ENCODE measurements at regions not wholly inside any gene's neighbourhood (a gene's known extent, or its start where the extent isn't known, plus 50 kb on each side); places are given as distances from the start of the nearest gene placed in this dataset.
A peak's percentile ranks its signal among the peaks of the same experiment; 100 is the strongest.

DNA sequence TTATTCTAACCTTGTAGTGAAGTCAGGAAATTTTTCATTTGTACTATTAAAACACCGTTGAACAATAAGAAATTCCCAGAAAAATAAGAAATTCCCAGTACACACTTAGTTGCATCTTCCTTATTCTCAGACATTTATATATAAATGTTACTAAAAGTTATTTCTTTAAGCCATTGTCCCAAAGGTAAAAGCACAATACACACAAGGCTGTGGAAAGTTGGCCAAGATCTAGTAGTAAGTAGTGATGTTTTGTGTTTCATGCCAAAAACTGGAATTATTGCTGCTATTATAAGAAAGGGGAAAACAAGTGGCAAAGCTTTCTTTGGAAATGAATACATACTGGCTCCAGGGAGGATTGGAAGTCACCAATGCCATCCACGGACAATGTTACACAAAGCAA is 802.5 kb upstream of the DPPA4 start:
- Histone ChIP-seq H3K27ac (ENCODE audit: low read depth in 1 of 3, low read length in 2 of 3) (no peak overlapping the region), H3K4me1 (ENCODE audit: control insufficient read depth in 3 of 3, insufficient read depth in 2 of 3, low read depth in 1 of 3, low read length in 2 of 3) (no peaks in the 10 kb centered on the region), H3K27me3 (ENCODE audit: control insufficient read depth in 3 of 3, insufficient read depth in 3 of 3, low read length in 3 of 3) (peaks cover 0 to 2% (median 0%) of the 10 kb centered on the region in 3 donors), H3K9me3 (ENCODE audit: control insufficient read depth in 2 of 2, insufficient read depth in 1 of 2, low read depth in 1 of 2, low read length in 1 of 2) (no peaks in the 10 kb centered on the region), H3K36me3 (ENCODE audit: control insufficient read depth in 3 of 3, insufficient read depth in 2 of 3, low read depth in 1 of 3, low read length in 3 of 3) (no peaks in the 10 kb centered on the region), H3K4me3 (ENCODE audit: low read depth in 1 of 3, low read length in 3 of 3) (no peak overlapping the region)
- FAIRE-seq = no peak
- WGBS, 3 donors = 74 to 90% (median 89%) methylated on average over 2 of the region's 2 CpGs
- DNase-seq = no peak

GRCh38 chr3:110149763-110150162 is 812.4 kb upstream of the DPPA4 start:
- no peak for DNase-seq
- no peak overlapping the region for H3K4me3 ChIP-seq (ENCODE audit: low read depth in 1 of 3, low read length in 3 of 3)
- no peak for FAIRE-seq
- H3K9me3 ChIP-seq (ENCODE audit: control insufficient read depth in 2 of 2, insufficient read depth in 1 of 2, low read depth in 1 of 2, low read length in 1 of 2) = no peaks in the 10 kb centered on the region
- H3K27ac ChIP-seq (ENCODE audit: low read depth in 1 of 3, low read length in 2 of 3) = no peak overlapping the region
- H3K27me3 ChIP-seq (ENCODE audit: control insufficient read depth in 3 of 3, insufficient read depth in 3 of 3, low read length in 3 of 3) = no peaks in the 10 kb centered on the region
- H3K36me3 ChIP-seq (ENCODE audit: control insufficient read depth in 3 of 3, insufficient read depth in 2 of 3, low read depth in 1 of 3, low read length in 3 of 3) = no peaks in the 10 kb centered on the region
- no peaks in the 10 kb centered on the region for H3K4me1 ChIP-seq (ENCODE audit: control insufficient read depth in 3 of 3, insufficient read depth in 2 of 3, low read depth in 1 of 3, low read length in 2 of 3)

DNA sequence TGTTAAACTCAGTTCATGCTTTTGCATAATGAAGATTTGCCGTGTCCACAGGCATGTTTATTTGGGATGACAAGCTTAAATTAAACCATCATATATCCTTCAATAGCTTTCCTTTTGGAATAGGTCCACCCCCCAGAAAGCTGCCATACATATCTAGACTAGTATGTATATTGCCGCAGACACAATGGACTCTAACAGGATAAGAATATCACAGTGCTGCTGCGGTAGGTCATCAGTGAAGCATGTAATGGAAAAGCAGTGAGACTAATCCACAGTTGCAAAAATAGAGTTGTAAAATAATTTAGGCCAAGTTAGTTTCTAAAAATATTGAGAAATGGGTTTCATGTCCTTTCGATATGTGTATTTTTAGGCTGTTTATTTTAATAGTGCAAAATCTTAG is 819.9 kb upstream of the DPPA4 start:
- no peaks in the 10 kb centered on the region for H3K9me3 ChIP-seq (ENCODE audit: control insufficient read depth in 2 of 2, insufficient read depth in 1 of 2, low read depth in 1 of 2, low read length in 1 of 2)
- H3K27me3 ChIP-seq (ENCODE audit: control insufficient read depth in 3 of 3, insufficient read depth in 3 of 3, low read length in 3 of 3) = no peaks in the 10 kb centered on the region
- 80 to 94% (median 91%) methylated on average over 4 of the region's 4 CpGs for WGBS, 3 donors
- no peaks in the 10 kb centered on the region for H3K4me1 ChIP-seq (ENCODE audit: control insufficient read depth in 3 of 3, insufficient read depth in 2 of 3, low read depth in 1 of 3, low read length in 2 of 3)
- H3K27ac ChIP-seq (ENCODE audit: low read depth in 1 of 3, low read length in 2 of 3) = no peak overlapping the region
- DNase-seq (no peak), FAIRE-seq (no peak)
- H3K36me3 ChIP-seq (ENCODE audit: control insufficient read depth in 3 of 3, insufficient read depth in 2 of 3, low read depth in 1 of 3, low read length in 3 of 3) = no peaks in the 10 kb centered on the region
- no peak overlapping the region for H3K4me3 ChIP-seq (ENCODE audit: low read depth in 1 of 3, low read length in 3 of 3)

- H3K27me3 ChIP-seq (ENCODE audit: control insufficient read depth in 3 of 3, insufficient read depth in 3 of 3, low read length in 3 of 3) = no peaks in the 10 kb centered on the region
- no peaks in the 10 kb centered on the region for H3K36me3 ChIP-seq (ENCODE audit: control insufficient read depth in 3 of 3, insufficient read depth in 2 of 3, low read depth in 1 of 3, low read length in 3 of 3)
- DNase-seq = no peak
- H3K9me3 ChIP-seq (ENCODE audit: control insufficient read depth in 2 of 2, insufficient read depth in 1 of 2, low read depth in 1 of 2, low read length in 1 of 2) = no peaks in the 10 kb centered on the region
- WGBS, 3 donors = 53 to 81% (median 72%) methylated on average over 6 of the region's 6 CpGs
- FAIRE-seq = no peak
- H3K4me3 ChIP-seq (ENCODE audit: low read depth in 1 of 3, low read length in 3 of 3) = no peak overlapping the region
- H3K4me1 ChIP-seq (ENCODE audit: control insufficient read depth in 3 of 3, insufficient read depth in 2 of 3, low read depth in 1 of 3, low read length in 2 of 3) = no peaks in the 10 kb centered on the region
- peak overlapping the region in 1 of 3 donors; percentile 24 for H3K27ac ChIP-seq (ENCODE audit: low read depth in 1 of 3, low read length in 2 of 3)
Observed at GRCh38 chr3:110164632-110165369, 827.5 kb upstream of the DPPA4 start.

GRCh38 chr3:110165370-110165743 is 828.0 kb upstream of the DPPA4 start:
- Histone ChIP-seq H3K4me1 (ENCODE audit: control insufficient read depth in 3 of 3, insufficient read depth in 2 of 3, low read depth in 1 of 3, low read length in 2 of 3) (no peaks in the 10 kb centered on the region), H3K27ac (ENCODE audit: low read depth in 1 of 3, low read length in 2 of 3) (no peak overlapping the region), H3K9me3 (ENCODE audit: control insufficient read depth in 2 of 2, insufficient read depth in 1 of 2, low read depth in 1 of 2, low read length in 1 of 2) (no peaks in the 10 kb centered on the region), H3K27me3 (ENCODE audit: control insufficient read depth in 3 of 3, insufficient read depth in 3 of 3, low read length in 3 of 3) (no peaks in the 10 kb centered on the region), H3K4me3 (ENCODE audit: low read depth in 1 of 3, low read length in 3 of 3) (no peak overlapping the region), H3K36me3 (ENCODE audit: control insufficient read depth in 3 of 3, insufficient read depth in 2 of 3, low read depth in 1 of 3, low read length in 3 of 3) (no peaks in the 10 kb centered on the region)
- FAIRE-seq = no peak
- peak in 1 of 2 donors; percentile 8 for DNase-seq
- WGBS, 3 donors = 25 to 45% (median 41%) methylated on average over 3 of the region's 3 CpGs

GRCh38 chr3:110165753-110166152 is 828.4 kb upstream of the DPPA4 start:
- Histone ChIP-seq H3K4me1 (ENCODE audit: control insufficient read depth in 3 of 3, insufficient read depth in 2 of 3, low read depth in 1 of 3, low read length in 2 of 3) (no peaks in the 10 kb centered on the region), H3K27ac (ENCODE audit: low read depth in 1 of 3, low read length in 2 of 3) (no peak overlapping the region), H3K27me3 (ENCODE audit: control insufficient read depth in 3 of 3, insufficient read depth in 3 of 3, low read length in 3 of 3) (no peaks in the 10 kb centered on the region), H3K36me3 (ENCODE audit: control insufficient read depth in 3 of 3, insufficient read depth in 2 of 3, low read depth in 1 of 3, low read length in 3 of 3) (no peaks in the 10 kb centered on the region), H3K4me3 (ENCODE audit: low read depth in 1 of 3, low read length in 3 of 3) (no peak overlapping the region), H3K9me3 (ENCODE audit: control insufficient read depth in 2 of 2, insufficient read depth in 1 of 2, low read depth in 1 of 2, low read length in 1 of 2) (no peaks in the 10 kb centered on the region)
- 61 to 73% (median 63%) methylated on average over 8 of the region's 8 CpGs for WGBS, 3 donors
- peak; percentile 7 to 12 for DNase-seq
- no peak for FAIRE-seq

- no peaks in the 10 kb centered on the region for H3K36me3 ChIP-seq (ENCODE audit: control insufficient read depth in 3 of 3, insufficient read depth in 2 of 3, low read depth in 1 of 3, low read length in 3 of 3)
- H3K4me1 ChIP-seq (ENCODE audit: control insufficient read depth in 3 of 3, insufficient read depth in 2 of 3, low read depth in 1 of 3, low read length in 2 of 3) = no peaks in the 10 kb centered on the region
- H3K9me3 ChIP-seq (ENCODE audit: control insufficient read depth in 2 of 2, insufficient read depth in 1 of 2, low read depth in 1 of 2, low read length in 1 of 2) = no peaks in the 10 kb centered on the region
- H3K4me3 ChIP-seq (ENCODE audit: low read depth in 1 of 3, low read length in 3 of 3) = no peak overlapping the region
- no peak for FAIRE-seq
- no peak overlapping the region for H3K27ac ChIP-seq (ENCODE audit: low read depth in 1 of 3, low read length in 2 of 3)
- 45 to 63% (median 62%) methylated on average over 1 of the region's 1 CpG for WGBS, 3 donors
- DNase-seq = no peak
- no peaks in the 10 kb centered on the region for H3K27me3 ChIP-seq (ENCODE audit: control insufficient read depth in 3 of 3, insufficient read depth in 3 of 3, low read length in 3 of 3)
Observed at GRCh38 chr3:110166791-110167190, 829.4 kb upstream of the DPPA4 start.

- no peak for DNase-seq
- 81 to 88% (median 85%) methylated on average over 2 of the region's 2 CpGs for WGBS, 3 donors
- H3K27me3 ChIP-seq (ENCODE audit: control insufficient read depth in 3 of 3, insufficient read depth in 3 of 3, low read length in 3 of 3) = no peaks in the 10 kb centered on the region
- no peak overlapping the region for H3K27ac ChIP-seq (ENCODE audit: low read depth in 1 of 3, low read length in 2 of 3)
- H3K36me3 ChIP-seq (ENCODE audit: control insufficient read depth in 3 of 3, insufficient read depth in 2 of 3, low read depth in 1 of 3, low read length in 3 of 3) = no peaks in the 10 kb centered on the region
- H3K9me3 ChIP-seq (ENCODE audit: control insufficient read depth in 2 of 2, insufficient read depth in 1 of 2, low read depth in 1 of 2, low read length in 1 of 2) = no peaks in the 10 kb centered on the region
- no peak for FAIRE-seq
- H3K4me1 ChIP-seq (ENCODE audit: control insufficient read depth in 3 of 3, insufficient read depth in 2 of 3, low read depth in 1 of 3, low read length in 2 of 3) = no peaks in the 10 kb centered on the region
- no peak overlapping the region for H3K4me3 ChIP-seq (ENCODE audit: low read depth in 1 of 3, low read length in 3 of 3)
Observed at GRCh38 chr3:110174908-110175307, 837.6 kb upstream of the DPPA4 start.

GRCh38 chr3:110178965-110179364 is 841.6 kb upstream of the DPPA4 start:
- no peak overlapping the region for H3K4me3 ChIP-seq (ENCODE audit: low read depth in 1 of 3, low read length in 3 of 3)
- H3K36me3 ChIP-seq (ENCODE audit: control insufficient read depth in 3 of 3, insufficient read depth in 2 of 3, low read depth in 1 of 3, low read length in 3 of 3) = no peaks in the 10 kb centered on the region
- FAIRE-seq (no peak), DNase-seq (no peak)
- H3K9me3 ChIP-seq (ENCODE audit: control insufficient read depth in 2 of 2, insufficient read depth in 1 of 2, low read depth in 1 of 2, low read length in 1 of 2) = no peaks in the 10 kb centered on the region
- no peak overlapping the region for H3K27ac ChIP-seq (ENCODE audit: low read depth in 1 of 3, low read length in 2 of 3)
- no peaks in the 10 kb centered on the region for H3K27me3 ChIP-seq (ENCODE audit: control insufficient read depth in 3 of 3, insufficient read depth in 3 of 3, low read length in 3 of 3)
- 60 to 72% (median 60%) methylated on average over 2 of the region's 2 CpGs for WGBS, 3 donors
- H3K4me1 ChIP-seq (ENCODE audit: control insufficient read depth in 3 of 3, insufficient read depth in 2 of 3, low read depth in 1 of 3, low read length in 2 of 3) = no peaks in the 10 kb centered on the region

Data from small intestine (tissue), 7 donors.